ENCODE measurements at regions not wholly inside any gene's neighbourhood (a gene's known extent, or its start where the extent isn't known, plus 50 kb on each side); places are given as distances from the start of the nearest gene placed in this dataset.
A peak's percentile ranks its signal among the peaks of the same experiment; 100 is the strongest.
"Not testable (repeated sequence)": the region's sequence is repeated elsewhere in the genome, so short reads cannot be mapped to it uniquely, and the experiment has no call there.

DNA sequence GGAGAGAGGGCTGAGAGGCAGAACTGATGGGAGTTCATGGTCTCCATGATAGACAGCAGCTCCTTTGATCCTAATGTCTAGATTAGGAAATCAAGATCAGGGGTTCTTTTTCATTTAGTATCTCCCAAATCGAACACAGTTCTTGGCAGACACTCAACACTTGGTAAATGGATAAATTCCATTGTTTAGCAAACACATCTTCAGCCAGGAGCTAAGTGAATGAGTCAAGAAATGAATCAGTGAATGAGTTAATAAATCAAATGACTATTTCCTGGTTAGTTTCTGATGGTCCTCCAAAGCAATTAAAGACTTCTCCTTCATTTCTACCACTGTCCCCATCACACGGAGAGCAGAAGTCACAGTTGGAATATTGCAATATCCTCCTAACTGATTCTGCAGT lies 120.0 kb upstream of the SHISA3 start:
- peaks cover 7 to 15% (median 12%) of the 10 kb centered on the region in 3 donors for H3K4me1 Mint-ChIP-seq
- H3K4me3 Mint-ChIP-seq: no peak overlapping the region
- H3K27me3 Mint-ChIP-seq: peaks cover 15% of the 10 kb centered on the region
- H3K9me3 Mint-ChIP-seq: no peaks in the 10 kb centered on the region
- no peak overlapping the region for H3K27ac Mint-ChIP-seq
- peaks cover 4% of the 10 kb centered on the region for H3K36me3 Mint-ChIP-seq

- Mint-ChIP-seq H3K9me3 (no peaks in the 10 kb centered on the region), H3K4me3 (peak overlapping the region in 1 of 4 donors; percentile 44), H3K36me3 (peaks cover 4% of the 10 kb centered on the region), H3K4me1 (peaks cover 7 to 17% (median 14%) of the 10 kb centered on the region in 3 donors), H3K27ac (no peak overlapping the region), H3K27me3 (peaks cover 18% of the 10 kb centered on the region)
These were observed 118.5 kb upstream of the SHISA3 start for GRCh38 chr4:42278709-42279324.

DNA sequence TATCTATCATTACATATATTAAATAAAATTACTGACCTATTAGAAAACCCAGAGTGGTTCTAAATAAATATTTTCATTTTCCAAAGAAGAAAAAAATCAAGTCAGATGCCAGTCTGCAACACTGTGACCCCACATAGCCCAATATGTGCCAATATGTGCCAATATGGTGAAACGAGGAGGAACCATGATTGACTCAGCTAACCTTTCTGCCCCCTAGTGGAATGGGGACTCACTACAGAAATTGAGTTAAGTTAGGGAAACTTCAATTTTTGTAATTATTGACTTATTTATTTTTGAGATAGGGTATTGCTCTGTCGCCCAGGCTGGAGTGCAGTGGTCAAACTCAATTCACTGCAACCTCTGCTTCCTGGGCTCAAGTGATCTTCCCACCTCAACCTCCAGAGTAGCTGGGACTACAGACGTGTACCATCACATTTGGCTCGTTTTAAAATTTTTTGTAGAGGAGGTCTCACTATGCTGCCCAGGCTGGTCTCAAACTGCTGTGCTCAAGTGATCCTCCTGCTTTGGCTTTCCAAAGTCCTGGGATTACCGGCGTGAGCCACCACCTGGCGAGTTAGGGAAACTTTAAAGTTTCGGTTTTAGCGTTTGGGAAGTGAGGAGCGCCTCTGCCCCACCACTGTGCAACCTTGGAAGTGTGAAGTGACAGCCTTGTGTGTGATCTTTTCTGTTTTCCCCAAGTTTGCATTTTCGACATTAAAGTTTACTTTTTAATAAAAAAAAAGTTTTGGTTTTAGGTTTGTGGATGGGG lies 116.8 kb upstream of the SHISA3 start:
- Mint-ChIP-seq H3K4me3 (peak overlapping the region in 2 of 4 donors; percentile 50 to 75), H3K36me3 (no peaks in the 10 kb centered on the region)

DNA sequence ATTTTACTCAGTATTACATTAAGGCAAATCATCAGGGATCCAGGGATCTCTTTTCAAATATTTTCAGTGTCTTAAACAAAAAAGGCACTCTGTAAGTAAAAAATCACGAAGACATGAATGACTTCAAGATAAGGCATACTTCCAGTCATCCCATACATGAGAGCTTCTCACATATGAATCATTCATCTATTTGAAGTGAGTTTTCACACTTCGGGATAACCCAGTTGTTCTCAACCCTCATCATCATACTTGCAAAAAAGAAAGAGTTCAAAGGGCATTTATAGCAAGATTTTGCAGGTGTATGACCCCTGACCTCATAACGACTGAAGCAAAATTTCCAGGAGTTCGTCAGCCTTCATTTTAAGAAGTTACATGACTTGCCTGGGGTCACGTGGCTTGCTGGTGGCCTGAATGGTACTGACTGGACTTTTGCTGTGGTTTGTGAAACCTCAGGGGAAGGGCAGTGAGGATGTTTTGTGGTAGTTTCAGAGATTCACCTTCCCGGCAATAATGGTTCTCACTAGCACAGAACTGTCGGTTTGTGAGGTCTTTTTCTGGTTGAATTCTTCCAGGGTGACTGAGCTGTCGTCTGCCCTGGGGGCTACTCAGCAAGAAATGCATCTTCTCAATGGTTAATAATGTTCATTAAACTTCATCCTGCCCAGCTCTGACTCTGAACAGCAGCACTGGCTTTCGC lies 115.8 kb upstream of the SHISA3 start:
- H3K27me3 Mint-ChIP-seq: peaks cover 18% of the 10 kb centered on the region
- no peaks in the 10 kb centered on the region for H3K36me3 Mint-ChIP-seq
- no peaks in the 10 kb centered on the region for H3K9me3 Mint-ChIP-seq
- peaks cover 7 to 17% (median 14%) of the 10 kb centered on the region in 3 donors for H3K4me1 Mint-ChIP-seq
- H3K4me3 Mint-ChIP-seq: peak overlapping the region in 2 of 4 donors; percentile 63 to 77
- H3K27ac Mint-ChIP-seq: no peak overlapping the region

More for the DNA sequence above, 116.8 kb upstream of the SHISA3 start:
- peaks cover 7 to 17% (median 14%) of the 10 kb centered on the region in 3 donors for H3K4me1 Mint-ChIP-seq
- H3K9me3 Mint-ChIP-seq: no peaks in the 10 kb centered on the region
- H3K27ac Mint-ChIP-seq: no peak overlapping the region
- peaks cover 18% of the 10 kb centered on the region for H3K27me3 Mint-ChIP-seq

DNA sequence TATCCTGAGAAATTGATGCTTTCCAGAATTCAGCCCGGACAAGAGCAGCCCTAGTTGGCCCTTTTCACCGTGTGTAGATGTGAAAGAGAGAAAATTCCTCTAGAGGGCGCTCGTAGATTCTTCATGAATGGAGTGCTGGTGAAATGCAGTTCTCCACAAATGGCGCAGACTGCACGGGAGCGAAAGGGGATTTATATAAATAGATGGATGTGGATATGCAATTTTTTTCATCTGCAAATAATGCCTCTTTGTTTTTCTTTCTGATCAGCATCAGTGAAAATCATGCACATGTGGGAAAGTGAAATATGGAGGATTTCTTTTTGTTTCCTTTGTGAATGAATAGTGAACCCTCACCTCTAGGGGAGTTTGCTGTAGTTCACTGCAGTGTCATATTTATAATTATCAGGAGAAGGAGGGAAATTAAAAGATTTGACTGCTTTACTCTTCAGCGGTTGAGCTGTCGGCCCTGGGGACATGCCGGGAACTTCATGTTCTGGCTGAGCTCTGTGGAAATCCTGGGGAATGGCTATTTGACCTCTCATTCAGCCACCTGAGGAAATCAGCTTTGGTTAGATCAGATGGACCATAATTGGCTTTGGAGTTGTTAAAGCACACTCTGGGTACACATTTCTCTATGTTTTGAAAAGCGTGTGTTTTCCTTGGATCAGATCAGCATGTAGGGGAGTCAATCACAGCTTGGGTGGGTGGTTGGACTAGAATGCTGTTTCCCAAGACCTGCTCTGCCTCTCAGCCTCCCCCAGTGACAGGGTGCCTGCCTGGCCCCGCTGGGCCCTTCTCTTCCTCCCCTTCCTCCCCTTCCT lies 115.0 kb upstream of the SHISA3 start:
- H3K9me3 Mint-ChIP-seq: no peaks in the 10 kb centered on the region
- H3K4me3 Mint-ChIP-seq: peak overlapping the region in 2 of 4 donors; percentile 63 to 77
- H3K27me3 Mint-ChIP-seq: peaks cover 18% of the 10 kb centered on the region
- peaks cover 7 to 17% (median 14%) of the 10 kb centered on the region in 3 donors for H3K4me1 Mint-ChIP-seq
- peaks cover under 1% of the 10 kb centered on the region for H3K36me3 Mint-ChIP-seq
- no peak overlapping the region for H3K27ac Mint-ChIP-seq

DNA sequence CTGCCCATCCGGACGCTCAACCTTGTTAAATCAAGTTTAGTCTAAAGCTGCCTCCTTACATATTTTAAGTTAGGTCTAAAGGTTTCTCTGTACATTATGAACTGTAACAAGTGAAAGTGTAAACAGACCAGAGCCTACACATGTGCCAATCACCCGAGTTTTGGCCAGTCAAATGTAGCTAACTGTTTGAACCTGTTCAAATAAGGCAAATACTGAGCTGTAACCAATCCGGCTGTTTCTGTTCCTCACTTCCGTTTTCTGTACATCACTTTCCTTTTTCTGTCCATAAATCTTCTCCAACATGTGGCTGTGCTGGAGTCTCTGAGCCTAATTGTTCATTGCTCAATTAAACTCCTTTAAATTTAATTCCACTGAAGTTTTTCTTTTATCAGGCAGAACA lies 113.3 kb upstream of the SHISA3 start:
- Mint-ChIP-seq H3K9me3 (no peaks in the 10 kb centered on the region), H3K27me3 (peaks cover 19% of the 10 kb centered on the region), H3K4me3 (no peak overlapping the region), H3K4me1 (peaks cover 7 to 15% (median 14%) of the 10 kb centered on the region in 3 donors), H3K27ac (no peak overlapping the region), H3K36me3 (peaks cover 2% of the 10 kb centered on the region)

GRCh38 chr4:42288876-42289275 lies 108.4 kb upstream of the SHISA3 start:
- H3K4me1 Mint-ChIP-seq, H3K27me3 Mint-ChIP-seq, H3K27ac Mint-ChIP-seq, H3K36me3 Mint-ChIP-seq, H3K9me3 Mint-ChIP-seq, H3K4me3 Mint-ChIP-seq: not testable (repeated sequence)

DNA sequence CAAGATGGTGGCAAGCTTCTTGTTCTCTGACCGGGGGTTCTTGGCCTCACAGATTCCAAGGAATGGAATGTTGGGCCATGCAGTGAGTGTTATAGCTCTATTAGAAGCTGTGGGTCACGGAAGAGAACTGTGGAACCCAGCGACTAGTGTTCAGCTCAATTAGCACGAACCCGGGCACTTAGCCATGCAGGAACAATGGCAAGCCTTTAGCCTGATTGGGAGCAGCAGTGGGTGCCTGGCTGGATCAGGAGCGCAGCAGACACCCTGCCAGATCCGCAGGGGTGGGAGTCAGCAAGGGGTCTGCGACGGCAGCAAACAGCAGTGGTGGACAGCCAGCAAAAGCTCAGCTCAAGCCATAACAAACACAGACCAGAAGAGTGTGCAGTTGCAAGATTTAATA lies 105.1 kb upstream of the SHISA3 start:
- H3K4me1 Mint-ChIP-seq, H3K36me3 Mint-ChIP-seq, H3K27me3 Mint-ChIP-seq, H3K4me3 Mint-ChIP-seq, H3K9me3 Mint-ChIP-seq, H3K27ac Mint-ChIP-seq: not testable (repeated sequence)

GRCh38 chr4:42293967-42294813 lies 103.1 kb upstream of the SHISA3 start:
- Mint-ChIP-seq H3K27me3 (peaks cover 4% of the 10 kb centered on the region), H3K36me3 (peaks cover 3% of the 10 kb centered on the region), H3K4me1 (no peaks in the 10 kb centered on the region), H3K27ac (no peak overlapping the region), H3K4me3 (no peak overlapping the region), H3K9me3 (no peaks in the 10 kb centered on the region)

DNA sequence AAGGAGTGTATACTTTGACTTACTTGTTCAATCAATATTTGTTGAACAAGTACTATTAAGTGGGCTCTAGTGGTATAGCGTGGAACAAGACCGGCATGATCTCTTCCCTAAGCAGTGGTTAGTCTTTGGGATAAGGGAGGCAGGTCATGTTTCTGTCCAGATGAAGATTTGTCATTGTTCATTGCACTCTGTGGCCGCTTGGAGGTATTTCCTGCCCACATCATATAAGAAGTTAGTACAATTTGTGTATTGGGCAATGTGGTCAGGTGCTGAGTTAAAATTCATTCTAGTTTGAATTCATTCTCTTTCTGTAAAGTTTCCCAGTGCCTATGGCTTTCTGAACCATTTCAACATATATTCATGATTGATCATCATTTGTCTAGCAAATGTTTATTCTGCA lies 101.1 kb upstream of the SHISA3 start:
- Mint-ChIP-seq H3K36me3 (peaks cover 3% of the 10 kb centered on the region), H3K27me3 (peaks cover 3% of the 10 kb centered on the region), H3K27ac (no peak overlapping the region), H3K4me1 (no peaks in the 10 kb centered on the region), H3K4me3 (no peak overlapping the region), H3K9me3 (no peaks in the 10 kb centered on the region)

GRCh38 chr4:42302348-42302747 lies 94.9 kb upstream of the SHISA3 start:
- peaks cover 3% of the 10 kb centered on the region for H3K36me3 Mint-ChIP-seq
- no peak overlapping the region for H3K27ac Mint-ChIP-seq
- no peak overlapping the region for H3K4me3 Mint-ChIP-seq
- H3K27me3 Mint-ChIP-seq: peaks cover 10% of the 10 kb centered on the region
- H3K9me3 Mint-ChIP-seq: no peaks in the 10 kb centered on the region
- no peaks in the 10 kb centered on the region for H3K4me1 Mint-ChIP-seq

DNA sequence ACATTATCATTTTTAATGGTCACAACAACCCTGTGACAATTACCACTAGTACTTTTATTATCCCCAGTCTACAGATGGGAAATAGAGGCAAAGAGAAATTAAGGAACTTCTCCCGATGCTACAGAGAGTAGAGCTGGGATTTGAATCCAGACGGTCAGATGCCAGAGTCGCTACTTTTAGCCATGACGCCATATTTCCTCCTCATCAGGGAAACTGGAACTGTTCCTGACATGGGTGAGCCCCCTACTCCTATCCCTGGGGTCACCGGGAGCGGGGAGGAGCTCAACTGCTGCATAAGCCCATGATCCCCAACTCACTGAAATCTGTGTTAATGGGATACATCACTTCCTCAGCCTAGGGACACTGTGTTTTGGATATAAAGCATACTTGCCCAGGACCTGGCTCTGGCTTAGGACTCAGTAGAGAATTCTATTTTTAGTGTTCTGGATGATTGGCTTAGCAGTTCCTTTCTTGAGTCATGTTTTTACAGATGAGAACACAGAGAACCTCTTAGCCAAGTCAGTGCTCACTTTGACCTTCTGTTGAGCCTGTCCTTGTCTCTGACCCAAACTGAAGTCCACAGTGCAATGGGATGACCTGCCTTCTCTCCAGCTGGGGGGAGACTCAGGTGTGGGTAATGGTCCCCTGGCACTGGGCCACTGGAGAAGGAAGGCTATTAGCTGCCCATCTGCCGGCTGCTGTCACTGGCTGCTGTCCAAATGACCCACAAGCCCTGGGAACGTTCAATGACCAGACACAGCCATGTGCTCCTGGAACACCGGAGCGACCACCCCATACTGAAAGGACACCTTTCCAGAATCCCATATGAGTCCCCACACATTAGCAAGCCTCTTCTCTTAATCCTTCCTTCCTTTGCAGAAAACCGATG lies 90.8 kb upstream of the SHISA3 start:
- Mint-ChIP-seq H3K4me3 (no peak overlapping the region), H3K27ac (no peak overlapping the region), H3K4me1 (peaks cover 0 to 7% (median 2%) of the 10 kb centered on the region in 3 donors), H3K27me3 (peaks cover 12% of the 10 kb centered on the region), H3K9me3 (no peaks in the 10 kb centered on the region), H3K36me3 (peaks cover 3% of the 10 kb centered on the region)

DNA sequence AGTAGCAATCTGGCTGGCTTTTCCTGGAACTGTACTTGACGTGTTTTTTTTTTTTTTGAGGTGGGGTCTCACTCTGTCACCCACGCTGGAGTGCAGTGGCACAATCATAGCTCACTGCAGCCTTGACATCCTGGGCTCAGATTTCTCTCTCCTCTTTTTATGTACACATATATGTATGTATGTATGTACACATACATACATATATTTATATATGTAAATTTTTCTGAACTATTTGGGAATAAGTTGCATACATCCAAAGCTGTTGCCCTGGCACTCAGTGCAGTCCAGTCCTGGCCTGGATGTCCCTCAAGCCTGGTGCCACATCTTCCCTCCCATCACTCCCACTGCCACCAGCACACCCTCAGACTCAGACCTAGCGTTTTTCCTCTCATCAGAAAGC lies 89.0 kb upstream of the SHISA3 start:
- Mint-ChIP-seq H3K9me3 (peaks cover 0 to under 1% (median 0%) of the 10 kb centered on the region in 3 donors), H3K27ac (no peak overlapping the region)

More for the DNA sequence above, 89.0 kb upstream of the SHISA3 start:
- Mint-ChIP-seq H3K27me3 (peaks cover 5% of the 10 kb centered on the region), H3K4me3 (no peak overlapping the region), H3K4me1 (peaks cover 0 to 7% (median 2%) of the 10 kb centered on the region in 3 donors), H3K36me3 (peaks cover 3% of the 10 kb centered on the region)

Data from IgD-negative memory B cell (primary cell).